ENCODE measurements at regions not wholly inside any gene's neighbourhood (a gene's known extent, or its start where the extent isn't known, plus 50 kb on each side); places are given as distances from the start of the nearest gene placed in this dataset.
"Not testable (repeated sequence)": the region's sequence is repeated elsewhere in the genome, so short reads cannot be mapped to it uniquely, and the experiment has no call there.

DNA sequence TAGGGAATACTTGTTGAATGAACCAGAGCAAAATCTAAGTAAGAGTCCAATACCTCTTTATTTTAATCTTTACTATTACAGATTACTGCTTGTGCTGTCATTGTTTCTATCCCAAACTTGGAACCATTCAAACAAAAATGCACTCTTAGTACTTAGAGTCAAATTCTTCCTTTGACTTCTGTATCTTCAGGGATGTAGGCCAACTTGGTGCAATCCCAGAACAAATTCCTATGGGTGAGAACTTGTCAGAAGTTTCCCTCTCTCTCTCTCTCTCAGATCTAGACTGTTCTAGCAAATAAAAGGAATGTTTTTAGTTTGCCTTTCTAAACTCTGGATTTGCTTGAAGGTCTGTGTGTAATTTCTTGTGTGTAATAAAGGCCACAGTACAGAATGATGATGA lies 329.0 kb upstream of the TMTC4 start:
- no peak for DNase-seq

DNA sequence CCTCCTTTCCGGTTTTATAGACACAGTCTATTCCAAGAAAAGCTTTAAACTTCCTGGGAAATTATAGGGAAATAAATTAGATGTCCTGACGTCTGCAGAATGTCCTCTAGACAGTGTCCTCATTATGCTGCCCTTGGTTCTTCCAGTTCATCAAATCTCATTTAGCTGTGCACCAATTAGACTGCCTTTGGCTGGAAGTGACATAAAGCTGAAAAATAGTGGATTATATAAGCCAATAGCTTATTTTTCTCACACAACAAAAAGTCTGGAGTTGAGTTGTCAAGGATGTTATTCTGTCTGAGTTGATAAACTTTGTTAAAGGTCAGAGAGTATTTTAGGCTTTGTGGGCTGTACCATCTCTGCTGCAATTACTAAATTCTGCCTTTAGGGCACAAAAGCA lies 314.8 kb upstream of the TMTC4 start:
- no peak for DNase-seq

DNA sequence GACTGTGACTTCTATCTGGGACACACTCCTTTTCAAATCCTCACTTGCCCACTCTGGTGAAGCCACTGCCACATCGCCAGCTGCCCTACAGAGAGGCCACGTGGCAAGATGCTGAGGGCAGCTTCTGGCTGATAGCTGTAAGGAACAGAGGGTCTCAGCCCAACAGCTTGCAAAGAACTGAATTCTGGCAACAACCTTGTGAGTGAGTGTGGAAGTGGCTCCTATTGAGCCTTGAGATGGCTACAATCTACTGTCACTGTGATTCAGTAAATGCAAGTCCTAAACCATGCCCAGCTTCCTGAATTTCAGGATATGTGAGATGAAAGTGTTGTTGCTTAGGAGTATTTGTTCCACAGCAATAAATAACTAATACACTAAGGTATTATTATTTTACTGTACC lies 314.3 kb upstream of the TMTC4 start:
- DNase-seq = no peak

DNA sequence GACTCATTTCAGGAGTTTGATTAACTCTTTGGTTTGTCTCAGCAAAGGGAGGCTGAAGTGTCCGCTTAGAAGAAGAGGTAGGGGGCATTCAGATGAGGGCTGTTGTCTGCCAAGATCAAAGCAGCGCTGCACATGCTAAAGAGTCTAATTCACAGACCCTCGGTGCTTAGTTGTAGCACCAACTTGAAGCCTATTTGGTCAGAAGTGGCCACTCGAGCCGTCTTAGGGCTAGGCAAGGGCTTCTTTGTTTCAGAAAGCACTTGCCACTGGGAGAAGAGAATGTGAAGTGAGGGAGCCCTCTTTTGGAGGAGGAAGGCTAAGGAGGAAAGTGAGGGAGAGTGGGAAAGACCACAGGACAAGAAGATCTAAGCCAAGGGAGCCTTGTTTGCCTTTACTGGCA lies 313.4 kb upstream of the TMTC4 start:
- DNase-seq = no peak

DNA sequence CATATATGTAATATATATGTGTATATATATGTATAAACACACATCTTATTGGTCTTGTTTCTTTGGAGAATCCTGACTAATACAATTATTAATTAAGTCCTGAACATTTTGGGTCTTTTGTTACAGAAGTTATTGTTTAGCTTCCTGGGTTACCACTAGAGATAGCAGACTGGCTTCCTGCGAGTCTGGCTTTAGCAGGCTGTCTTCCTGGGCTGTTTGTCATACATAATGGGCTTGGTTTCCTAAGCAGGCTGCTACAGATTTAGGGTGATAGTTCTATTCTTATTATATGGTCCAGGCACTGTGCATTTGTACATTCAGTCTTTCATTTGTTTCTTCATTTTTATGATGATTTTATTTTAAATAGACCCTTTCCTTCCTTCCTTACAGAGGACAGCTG lies 312.0 kb upstream of the TMTC4 start:
- no peak for DNase-seq

DNA sequence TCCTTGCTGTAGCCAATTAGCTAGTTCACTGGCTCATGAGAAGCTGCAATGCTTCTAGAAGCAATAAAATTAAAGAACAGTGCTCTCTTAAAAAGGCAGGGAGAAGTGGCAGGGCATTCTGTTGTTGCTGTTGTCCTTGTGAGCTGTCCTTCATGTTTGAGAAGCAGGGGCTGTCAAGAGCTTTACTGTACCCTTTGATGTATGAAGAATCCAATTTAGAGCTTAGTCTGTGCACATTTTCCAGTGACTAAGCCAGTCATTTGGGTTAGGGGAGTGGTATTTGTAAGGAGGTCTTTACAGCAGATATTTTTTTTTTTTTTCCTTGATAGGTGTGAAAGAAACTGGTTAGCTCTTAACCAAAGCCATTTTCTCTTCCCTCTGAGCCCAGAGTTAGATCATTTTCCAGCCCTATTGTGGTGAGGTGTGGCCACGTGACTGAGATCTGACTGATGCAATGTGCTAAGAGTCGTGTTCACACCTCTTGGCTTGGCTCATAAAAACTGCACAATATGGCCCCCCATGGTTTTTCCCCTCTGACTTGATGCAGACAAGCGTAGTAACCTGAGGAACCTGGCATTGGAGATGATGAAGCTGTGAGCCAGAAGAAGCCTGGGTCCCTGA lies 309.6 kb upstream of the TMTC4 start:
- no peak for DNase-seq

DNA sequence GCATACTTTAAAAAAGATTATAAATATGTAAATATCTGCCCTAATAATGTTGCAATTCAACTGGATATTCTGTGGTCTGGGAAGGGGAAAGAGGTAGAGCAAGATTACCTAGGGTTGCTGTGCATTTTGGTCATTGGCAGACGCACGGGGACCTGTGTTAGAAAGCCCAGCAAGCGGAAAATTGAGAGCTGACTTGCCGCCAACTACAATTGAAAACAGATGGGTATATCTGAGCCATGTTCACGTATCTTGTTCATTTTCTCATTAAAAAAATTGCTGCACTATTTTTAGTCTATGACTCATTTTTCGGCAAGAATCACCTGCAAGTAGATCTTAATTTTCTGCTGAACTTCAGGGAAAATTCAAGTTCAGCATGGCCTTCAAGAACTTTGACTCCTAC lies 308.5 kb upstream of the TMTC4 start:
- no peak for DNase-seq

DNA sequence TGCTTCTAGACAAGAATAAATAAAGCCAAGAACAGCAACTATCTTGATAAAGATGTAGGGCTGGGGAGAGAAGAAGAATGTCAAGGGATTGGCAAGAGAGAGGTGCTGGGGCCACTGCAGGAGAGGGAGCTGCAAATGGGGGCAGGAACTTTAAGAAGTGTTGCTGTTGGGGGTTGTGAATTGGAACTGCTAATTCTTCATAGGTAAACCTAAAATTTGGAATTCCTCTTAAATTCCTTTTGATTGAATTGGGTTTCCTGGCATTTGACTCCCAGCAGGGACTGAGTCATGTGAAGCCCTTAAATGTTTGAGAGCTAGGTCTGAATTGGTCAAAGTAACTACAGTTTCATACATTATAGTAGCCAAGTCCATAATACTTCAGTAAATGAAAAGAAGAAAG lies 305.6 kb upstream of the TMTC4 start:
- DNase-seq = no peak

DNA sequence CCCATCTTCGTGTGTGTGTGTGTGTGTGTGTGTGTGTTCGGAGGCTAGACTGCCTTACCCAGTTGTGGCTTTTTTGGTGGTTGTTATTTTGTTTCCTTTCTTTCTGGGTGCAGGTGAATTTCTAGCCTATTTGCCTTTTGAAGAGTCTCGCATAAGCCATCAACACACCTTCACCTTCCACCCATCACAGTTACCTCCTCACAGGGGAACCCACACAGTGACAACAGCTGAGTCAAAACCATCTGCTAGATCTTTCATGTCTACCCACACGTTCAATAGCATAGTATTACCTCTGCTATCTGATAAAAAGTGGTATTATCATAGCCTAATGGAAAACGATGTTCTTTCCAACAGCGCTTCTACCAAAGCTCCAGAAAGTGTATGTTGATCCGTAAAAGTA lies 303.2 kb upstream of the TMTC4 start:
- no peak for DNase-seq

DNA sequence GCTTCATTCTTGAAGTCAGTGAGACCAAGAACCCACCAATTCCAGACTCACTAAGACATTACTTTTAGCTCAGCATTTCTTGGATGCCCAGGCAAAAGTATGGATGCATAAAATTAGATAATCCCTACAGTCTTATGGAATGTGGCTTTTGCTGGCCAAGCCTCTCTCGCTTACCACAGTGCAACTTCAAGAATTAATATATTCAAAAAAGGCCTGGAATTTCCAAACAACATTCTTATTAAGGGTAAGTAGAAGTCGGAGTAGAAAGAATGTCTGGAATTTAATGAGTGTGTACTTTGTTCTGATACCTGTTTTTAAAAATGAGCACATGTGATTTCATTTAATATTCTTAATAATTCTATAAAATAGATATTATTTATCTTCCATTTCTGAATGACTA lies 302.4 kb upstream of the TMTC4 start:
- DNase-seq = no peak

DNA sequence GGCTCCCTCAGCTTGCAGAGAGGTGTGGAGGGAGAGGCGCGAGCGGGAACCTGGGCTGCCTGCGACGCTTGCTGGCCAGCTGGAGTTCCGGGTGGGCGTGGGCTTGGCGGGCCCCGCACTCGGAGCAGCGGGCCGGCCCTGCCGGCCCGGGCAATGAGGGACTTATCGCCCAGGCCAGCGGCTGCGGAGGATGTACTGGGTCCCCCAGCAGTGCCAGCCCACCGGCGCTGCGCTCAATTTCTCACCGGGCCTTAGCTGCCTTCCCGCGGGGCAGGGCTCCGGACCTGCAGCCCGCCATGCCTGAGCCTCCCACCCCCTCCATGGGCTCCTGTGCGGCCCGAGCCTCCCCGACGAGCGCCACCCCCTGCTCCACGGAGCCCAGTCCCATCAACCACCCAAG lies 301.1 kb upstream of the TMTC4 start:
- not testable (repeated sequence) for DNase-seq

DNA sequence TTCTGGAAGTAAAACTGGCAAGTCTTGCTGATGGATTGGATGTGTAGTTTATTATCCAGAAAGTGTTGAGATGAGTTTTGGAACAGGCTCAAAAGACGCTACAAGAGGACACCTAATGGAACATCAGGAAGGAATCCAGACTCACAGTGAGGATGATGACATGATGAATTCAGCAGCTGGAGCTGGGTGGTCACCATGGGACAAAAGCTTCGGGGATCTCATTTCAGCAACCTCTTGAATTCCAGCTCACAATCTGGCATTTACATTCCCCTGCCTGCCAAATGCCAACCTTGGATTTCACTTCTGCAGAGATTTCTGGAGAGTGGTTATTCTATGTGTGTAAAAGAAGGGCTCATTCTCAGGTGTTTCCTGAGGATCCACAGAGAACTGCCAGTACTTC lies 288.0 kb upstream of the TMTC4 start:
- DNase-seq = no peak

DNA sequence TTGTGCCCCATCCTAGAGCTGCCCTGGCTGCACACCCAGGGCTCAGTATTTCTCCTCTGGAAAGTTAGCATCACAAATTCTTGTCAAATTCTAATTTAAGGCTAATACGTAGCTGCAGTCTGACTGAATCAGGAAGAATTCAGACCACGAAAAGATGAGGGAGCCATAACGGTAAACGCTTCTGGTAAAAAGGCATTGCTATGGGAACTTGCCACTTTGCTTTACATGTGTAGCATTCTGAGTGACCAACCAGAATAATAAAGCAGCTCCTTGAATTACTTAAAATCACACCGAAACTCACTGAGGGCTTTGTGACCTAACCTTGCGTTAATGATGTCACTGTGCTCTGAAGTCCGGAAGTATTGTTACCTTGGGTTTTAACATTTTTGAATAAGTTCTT lies 286.6 kb upstream of the TMTC4 start:
- DNase-seq = no peak

DNA sequence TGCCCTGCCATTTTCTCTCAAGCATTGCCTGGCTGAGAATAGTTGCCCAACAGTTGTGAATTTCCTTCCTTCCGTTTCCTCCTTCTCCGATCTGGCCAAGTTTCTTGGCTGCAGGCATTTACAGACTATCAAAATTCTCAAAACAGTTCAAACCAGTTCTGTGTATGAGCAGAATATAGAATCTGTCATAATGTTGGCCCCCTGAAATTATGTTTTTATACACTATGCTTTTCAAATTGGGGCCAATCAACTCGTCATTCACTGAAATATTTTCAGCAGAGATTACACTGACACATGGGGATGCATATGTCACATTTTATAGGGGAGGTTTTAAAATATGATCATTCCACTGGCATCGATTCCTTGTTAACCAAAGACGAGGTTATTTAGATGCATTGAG lies 284.2 kb upstream of the TMTC4 start:
- no peak for DNase-seq

DNA sequence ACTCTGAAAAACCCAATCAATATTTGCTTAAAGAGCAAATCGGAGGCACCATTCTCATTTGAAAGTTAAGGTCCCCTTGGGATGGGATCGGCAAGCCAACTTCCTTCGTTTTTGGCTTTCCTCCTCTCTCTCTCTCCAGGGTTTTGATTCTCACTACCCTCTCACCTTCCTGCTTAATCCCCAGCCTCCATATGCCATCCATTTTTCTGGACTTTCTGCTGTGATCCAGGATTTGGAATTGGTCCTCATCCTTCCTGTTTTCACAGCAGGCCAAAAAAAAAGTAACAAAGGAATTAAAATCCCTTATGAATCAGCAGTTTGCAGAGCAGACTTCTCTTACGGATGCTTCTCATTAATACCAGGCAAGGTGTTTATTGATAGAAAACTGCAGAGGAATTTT lies 283.1 kb upstream of the TMTC4 start:
- no peak for DNase-seq

DNA sequence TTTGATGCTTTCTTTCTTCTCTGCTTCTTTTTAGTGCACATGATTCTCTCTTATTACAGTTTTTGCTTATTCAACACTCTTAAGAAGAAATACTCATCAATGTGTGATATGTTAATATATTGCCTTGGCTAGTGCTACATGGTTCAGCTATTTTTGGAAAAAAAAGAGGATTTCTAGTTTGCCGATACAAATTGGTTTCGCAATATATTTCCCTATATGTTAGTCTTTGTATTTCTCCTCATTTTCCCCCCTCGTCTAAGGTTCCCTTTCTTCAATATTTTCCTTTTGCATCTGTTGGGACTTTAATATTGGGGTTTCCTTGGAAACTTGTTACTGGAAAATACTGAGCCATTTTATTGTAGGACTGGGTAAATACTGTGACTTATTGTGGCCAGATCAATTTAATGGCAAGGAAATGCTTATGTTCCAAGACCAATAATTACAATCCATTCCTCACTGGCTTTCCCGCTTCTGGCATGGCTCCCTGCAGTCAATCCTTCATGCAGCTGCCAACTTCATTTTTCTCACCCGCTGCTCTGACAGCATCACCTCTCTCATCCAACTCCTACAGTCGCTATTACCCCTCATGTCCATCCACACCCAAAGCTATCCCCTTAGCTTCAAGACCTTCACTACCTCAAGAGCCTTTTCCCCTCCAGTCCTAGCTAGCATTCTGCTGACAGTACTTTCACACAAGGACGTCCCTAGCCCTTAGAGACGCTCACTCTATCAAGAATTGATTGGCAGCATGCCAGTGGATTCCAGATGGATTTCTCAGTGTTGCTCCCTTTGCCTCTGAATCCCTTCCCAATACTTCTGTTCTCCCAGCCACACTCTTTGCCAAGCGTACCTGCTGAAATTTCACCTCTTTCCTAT lies 280.1 kb upstream of the TMTC4 start:
- DNase-seq = no peak

DNA sequence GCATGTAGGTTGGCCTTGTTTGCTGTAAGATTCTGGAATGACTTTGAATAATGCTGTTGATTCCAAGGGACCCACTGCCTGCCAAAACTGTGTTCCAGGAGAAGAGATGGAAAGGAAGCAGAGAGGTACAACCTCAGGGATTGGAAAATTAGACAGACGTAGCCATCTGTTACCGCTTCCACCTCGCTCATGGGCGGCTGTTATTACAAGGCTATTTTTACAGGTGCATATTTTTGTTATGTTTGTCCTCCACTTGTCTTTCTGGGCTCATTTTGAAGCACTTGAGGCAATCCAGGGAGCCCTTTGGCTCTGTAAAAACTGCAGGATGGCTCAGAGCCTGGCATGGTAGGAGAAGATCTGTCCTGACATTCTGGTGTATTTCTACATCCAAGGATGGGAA lies 276.4 kb upstream of the TMTC4 start:
- no peak for DNase-seq

DNA sequence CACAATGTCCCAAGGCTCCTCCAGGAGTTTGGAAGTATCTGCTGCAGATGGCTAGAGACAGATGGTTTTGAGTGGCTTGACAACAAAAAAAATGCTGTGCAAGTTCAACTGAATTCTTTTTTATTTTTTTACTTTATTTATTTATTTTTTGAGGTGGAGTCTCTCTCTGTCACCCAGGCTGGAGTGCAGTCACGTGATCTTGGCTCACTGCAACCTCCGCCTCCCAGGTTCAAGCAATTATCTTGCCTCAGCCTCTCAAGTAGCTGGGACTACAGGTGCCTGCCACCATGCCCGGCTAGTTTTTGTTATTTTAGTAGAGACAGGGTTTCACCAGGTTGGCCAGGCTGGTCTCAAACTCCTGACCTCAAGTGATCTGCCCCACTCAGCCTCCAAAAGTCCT lies 274.3 kb upstream of the TMTC4 start:
- DNase-seq = not testable (repeated sequence)

DNA sequence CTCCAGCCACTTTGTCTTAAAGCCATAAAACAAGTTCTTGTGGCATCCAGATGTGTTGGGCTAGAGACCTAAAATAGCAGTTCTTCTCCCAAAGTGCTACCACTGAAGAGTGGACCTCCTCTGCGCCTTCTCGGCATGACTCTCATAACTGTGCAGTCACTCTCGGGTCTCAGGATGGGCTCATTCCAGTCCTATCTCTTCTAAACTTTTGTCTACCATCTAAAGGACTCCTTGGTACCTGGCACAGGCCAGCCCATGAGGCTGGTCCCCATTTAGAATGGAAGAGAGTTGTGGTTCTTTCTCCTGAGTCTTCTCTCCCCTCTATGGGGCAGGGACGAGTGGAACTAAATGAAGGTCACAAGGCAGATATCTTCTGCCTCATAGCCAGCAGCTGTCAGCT lies 272.0 kb upstream of the TMTC4 start:
- no peak for DNase-seq

DNA sequence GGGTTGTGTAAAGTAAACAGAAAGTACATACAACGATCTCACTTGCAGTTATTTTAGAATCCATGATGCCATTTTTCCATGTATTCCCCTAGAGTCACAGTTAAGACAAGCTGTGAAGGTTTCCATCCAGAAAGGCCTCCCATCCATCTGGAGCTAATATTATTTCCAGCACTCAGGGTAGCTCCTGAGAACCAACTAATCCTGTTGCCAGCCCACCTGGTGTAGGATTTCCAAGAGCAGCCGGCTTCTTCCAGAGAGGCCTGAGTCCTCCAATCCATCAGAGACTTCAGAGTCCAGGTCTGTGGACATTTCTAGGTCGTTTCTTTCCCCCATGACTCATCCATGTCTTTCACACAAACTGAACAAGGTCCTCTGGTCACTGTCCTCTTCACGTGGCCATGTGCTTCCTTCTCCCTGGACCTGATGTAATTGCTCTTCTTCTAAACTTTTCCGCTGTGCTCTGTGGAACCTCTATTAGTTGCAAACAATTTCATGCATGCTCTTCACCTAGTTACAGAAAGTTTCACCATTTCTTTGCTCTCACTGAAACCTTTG lies 270.3 kb upstream of the TMTC4 start:
- no peak for DNase-seq

DNA sequence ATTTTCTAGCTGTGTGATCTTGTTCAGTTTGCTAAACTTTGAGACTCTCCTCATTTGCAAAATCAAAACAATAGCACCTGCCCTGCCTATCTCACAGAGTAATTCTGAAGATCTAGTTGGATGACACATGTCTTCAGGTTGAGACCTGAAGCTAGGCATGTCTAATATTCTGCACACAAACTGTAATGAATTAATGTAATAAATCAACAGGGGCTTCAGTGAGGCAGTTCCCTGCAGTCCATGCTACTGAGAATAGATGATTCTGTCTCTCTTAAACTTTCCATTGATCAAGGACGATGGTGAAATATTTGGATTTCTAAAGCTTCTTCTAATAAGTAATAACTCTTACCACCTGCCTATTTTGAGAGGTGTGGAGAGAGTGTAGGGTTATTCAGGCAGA lies 268.1 kb upstream of the TMTC4 start:
- DNase-seq = no peak

DNA sequence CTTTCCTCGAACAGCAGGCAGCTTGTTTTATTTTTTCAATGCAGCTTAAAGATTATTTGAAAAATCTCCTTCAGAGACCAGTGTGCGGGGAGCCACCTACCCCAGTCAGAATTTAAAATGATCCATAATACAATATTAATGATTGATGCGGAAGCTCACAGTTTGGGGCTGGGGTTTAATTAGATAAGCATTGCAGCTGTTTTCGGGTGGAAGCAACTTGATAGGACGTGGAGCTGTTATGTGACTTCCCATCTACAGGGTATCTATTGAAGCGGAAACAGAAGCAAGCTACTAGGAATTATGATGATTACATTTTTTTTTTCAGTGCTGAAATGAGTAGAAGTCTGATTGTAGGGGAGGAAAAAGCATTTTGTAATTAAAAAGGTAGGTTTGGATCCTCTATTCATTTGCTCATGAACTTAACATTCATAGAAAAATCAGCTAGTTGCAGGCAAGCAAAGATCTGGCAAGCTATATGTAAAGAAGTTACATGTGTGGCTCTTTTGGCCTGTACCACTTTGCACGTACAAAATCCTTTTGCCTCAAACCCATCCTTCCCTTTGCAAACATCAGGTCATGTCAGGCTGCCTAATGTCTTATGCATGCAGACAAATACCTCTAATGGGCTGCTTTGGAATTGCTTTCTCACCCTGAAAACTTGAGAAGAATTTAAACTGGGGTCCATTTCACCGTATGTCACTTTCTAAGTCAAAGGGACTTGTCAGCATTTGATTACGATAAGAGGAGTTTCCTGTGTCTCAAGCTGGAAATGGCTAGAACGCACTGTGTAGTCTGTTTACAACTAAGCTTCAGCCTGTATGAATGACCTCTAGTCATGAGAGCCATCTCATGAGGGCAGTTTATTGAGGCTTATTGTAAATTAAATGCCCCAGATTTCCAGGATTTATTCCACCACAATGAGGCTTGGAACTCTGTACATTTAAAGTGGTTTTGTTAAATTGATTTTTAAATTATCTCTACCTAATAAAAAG lies 267.1 kb upstream of the TMTC4 start:
- no peak for DNase-seq

DNA sequence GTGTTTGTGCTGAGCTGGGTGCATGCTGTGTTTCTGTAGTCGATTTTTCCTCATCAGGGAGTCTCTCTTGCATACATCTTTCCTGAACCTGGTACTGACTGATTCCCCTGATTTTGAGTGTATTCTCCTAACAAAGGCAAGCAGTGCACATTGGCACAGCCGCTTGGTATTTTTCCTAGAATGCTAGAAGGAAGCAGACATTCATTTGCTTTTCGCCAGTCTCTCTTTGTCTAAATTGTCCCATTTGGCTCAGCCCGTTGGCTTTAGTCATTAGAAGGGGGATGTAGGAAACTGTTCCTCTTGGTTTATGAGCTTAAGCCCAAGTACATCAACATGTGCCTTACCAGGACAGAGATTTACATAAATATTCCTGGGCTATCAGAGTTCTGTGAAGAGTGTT lies 266.1 kb upstream of the TMTC4 start:
- no peak for DNase-seq

Data from T-helper 1 cell (primary cell).